ENCODE measurements at regions not wholly inside any gene's neighbourhood (a gene's known extent, or its start where the extent isn't known, plus 50 kb on each side); places are given as distances from the start of the nearest gene placed in this dataset.
"Not testable (repeated sequence)": the region's sequence is repeated elsewhere in the genome, so short reads cannot be mapped to it uniquely, and the experiment has no call there.

DNA sequence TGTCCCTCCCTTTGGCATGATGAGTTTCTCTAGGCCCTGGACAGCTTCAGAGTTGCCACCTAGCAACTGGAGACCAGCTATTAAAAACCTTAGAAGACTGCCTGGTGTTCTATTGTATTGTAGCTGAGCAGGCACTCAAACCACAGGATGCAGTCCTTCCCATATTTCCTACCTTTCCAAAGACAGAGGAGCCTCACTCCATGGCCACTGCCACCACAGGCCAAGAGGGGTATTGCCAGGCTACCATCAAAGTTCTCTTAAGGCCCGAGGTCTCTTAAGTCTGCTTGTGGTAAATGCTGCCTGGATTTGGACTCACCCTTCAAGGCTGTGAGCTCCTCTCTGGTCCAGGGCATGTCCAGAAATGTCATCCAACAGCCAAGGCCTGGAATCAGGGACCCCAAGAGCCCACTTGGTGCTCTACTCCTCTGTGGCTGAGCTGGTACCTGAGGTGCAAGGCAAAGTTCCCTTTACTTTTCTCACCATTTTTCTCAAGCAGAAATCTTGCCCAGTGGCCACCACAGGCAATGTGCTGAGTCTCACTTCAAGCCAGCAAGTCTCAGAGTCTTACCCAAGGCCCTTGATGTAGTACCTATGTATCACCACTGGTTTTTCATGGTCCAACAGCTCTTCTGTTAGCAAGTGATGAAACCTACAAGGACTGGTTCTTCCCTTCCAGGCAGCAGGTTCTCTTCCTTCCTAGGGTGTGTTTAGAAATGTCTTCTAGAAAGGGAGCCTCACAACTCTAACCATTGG is 269.4 kb downstream of the AMY1C start:
- no peak overlapping the region for H3K4me3 ChIP-seq (ENCODE audit: low read depth, low read length)

DNA sequence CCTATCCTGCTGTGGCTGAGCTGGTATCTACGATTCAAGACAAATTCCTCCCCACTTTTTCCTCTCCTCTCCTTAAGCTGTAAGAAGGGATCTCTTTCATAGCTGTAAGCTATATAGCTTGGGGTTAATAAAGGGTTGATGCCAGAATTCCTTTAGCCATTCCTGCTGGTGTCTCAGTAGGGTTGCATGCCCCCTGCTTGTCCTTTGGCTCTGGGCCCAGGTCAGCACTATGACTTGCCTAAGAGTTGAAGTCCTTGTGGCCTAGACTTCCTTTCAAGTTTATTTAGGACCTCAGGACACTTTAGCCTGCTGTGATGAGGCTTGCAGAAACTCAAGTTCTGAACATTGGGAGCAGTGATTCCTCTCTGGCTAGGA is 270.0 kb downstream of the AMY1C start:
- H3K4me3 ChIP-seq (ENCODE audit: low read depth, low read length), result no peak overlapping the region

DNA sequence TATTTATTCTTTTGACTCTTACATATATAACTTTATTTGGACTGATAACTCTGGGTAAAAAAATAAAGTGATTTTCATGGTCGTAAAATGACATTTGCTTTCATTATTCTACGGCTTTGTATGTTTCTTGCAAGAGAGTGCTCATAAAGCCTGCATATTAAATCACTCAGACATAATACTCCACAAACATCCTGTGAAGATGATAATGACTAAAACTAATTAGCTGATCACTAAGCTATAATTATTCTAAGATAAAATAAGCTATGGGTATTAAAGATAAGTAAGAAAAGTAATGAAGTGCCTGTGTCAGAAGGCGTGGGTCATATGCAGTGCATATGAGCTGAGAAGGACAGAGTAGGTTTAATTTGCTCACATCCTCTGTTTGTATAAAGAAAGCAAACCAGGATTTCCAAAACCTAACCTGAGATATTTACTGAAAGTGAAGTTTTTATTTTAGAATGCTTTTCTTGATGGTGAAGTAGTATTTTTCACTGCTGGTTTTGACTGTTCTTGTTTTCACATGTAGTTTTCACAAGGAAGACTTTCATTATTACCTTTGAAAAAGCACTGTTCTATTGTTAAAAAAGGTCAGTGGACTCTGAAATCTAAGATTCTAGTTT is 278.8 kb downstream of the AMY1C start:
- no peak overlapping the region for H3K4me3 ChIP-seq (ENCODE audit: low read depth, low read length)

DNA sequence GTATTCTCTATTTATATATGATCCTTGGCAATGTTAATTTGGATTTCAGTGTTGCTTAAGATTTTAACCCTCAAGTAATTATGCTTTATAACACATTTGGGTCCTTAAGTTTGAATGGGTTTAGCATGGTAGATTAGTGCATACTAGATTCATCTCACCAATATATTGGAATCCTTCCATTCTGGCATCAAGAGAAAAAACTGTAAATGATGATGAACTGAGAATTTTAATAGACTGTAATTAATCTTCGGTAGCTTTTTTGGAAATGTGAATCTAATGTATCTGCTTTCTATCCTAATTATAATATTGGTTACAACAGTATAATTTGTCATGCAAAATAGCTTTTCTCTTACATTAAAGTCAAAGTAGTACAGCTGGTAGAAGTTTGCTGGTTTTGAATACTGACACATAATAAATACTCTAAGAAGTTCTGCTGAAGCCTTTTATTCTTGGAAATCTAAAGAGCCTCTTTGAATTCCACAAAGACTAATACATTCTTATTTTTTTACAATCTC is 279.8 kb downstream of the AMY1C start:
- no peak overlapping the region for H3K4me3 ChIP-seq (ENCODE audit: low read depth, low read length)

DNA sequence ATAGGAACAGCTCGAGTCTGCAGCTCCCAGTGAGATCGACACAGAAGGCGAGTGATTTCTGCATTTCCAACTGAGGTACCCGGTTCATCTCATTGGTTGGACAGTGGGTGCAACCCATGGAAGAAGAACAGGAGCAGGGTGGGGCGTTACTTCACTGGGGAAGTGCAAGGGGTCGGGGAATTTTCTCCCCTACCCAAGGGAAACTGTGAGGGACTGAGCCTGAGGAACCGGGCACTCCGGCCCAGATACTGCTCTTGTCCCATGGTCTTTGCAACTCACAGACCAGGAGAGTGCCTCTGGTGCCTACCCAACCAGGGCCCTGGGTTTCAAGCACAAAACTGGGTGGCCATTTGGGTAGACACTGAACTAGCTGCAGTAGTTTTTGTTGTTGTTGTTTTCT is 307.1 kb downstream of the AMY1C start:
- no peak overlapping the region for H3K4me3 ChIP-seq (ENCODE audit: low read depth, low read length)

DNA sequence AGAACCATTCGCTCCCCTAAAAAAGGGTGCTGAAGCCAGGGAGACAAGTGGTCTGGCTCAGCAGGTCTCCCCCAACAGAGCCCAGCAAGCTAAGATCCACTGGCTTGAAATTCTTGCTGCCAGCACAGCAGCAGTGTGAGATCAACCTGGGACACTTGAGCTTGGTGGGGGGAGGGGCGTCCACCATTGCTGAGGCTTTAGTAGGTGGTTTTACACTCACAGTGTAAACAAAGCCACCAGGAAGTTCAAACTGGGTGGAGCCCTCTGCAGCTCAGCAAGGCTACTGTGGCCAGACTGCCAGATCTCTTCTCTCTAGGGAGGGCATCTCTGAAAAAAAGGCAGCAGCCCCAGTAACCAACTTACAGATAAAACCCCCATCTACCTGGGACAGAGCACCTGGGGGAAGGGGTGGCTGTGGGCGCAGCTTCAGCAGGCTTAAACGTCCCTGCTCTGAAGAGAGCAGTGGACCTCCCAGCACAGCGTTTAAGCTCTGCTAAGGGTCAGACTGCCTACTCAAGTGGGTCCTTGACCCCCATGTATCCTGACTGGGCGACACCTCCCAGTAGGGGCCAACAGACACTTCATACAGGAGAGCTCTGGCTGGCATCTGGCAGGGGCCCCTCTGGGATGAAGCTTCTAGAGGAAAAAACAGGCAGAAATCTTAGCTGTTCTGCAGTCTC is 307.7 kb downstream of the AMY1C start:
- not testable (repeated sequence) for H3K4me3 ChIP-seq (ENCODE audit: low read depth, low read length)

DNA sequence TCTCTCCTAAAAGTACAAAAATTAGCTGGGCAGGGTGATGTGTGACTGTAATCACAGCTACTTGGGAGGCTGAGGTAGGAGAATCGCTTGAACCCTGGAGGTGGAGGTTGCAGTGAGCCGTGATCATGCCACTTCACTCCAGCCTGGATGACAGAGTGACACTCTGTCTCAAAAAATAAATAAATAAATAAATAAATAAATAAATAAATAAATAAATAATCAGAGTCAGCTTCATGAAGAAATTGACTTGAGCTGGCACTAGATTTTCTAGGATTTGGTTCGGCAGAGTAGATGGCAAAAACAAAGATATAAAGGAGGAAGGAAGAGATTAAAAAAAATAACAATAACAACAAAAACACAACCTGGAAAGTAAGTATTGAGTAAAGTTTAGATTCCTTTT is 311.9 kb downstream of the AMY1C start:
- H3K4me3 ChIP-seq (ENCODE audit: low read depth, low read length), result not testable (repeated sequence)

DNA sequence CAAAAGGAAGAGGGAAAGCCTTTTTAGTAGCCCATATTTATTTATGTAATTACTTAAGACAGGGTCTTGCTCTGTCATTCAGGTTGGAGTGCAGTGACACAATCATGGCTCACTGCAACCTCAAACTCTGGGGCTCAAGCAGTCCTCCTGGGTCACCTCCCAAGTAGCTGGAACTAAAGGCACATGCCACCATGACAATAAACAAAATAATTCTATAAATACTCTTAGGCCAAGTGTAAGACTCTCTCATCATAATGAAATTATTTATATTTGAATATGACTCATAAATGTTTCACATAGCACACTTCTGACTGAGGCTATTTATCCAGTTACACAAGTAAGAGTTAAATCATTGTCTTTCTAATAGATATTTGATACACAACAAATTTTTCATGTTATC is 314.7 kb downstream of the AMY1C start:
- H3K4me3 ChIP-seq (ENCODE audit: low read depth, low read length), result no peak overlapping the region

DNA sequence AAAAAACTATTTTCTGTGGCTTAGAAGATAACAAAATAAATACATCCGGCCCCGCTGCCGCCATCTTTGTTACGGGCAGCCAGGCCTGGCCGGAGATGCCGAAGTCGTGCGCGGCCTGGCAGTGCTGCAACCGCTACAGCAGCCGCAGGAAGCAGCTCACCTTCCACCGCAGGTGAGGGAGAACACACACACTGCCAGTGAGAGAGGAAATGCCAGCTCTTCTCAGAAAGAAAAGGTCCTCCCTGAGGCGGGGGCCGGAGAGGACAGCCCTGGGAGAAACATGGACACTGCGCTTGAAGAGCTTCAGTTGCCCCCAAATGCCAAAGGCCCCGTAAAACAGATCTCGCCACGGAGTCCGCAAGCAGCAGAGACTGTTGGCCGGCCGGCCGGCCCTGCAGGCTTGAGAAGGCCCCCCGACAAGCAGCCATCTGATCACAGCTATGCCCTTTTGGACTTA is 323.2 kb downstream of the AMY1C start:
- H3K4me3 ChIP-seq (ENCODE audit: low read depth, low read length), result no peak overlapping the region

DNA sequence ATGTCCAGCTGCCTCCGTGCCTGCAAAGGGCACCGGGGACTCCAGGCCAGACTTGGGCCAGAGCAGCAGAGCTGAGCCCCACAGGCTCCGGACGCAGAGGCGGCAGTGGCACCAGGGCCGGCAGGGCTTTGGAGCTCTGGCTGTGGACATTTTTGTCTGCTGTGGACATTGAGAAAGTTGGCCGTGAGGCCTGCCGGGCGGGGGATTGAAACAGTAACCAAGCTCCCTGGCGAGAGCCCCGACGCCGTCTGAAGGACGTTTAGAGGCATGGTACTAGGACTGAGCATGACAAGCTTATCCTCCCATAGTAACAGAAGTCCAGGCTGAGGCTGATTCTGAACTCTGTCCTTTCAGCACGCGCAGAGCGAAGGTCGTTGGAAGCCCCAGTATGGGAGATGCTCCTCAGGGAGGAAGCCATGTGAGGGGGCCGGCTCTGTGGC is 323.8 kb downstream of the AMY1C start:
- H3K4me3 ChIP-seq (ENCODE audit: low read depth, low read length), result no peak overlapping the region

DNA sequence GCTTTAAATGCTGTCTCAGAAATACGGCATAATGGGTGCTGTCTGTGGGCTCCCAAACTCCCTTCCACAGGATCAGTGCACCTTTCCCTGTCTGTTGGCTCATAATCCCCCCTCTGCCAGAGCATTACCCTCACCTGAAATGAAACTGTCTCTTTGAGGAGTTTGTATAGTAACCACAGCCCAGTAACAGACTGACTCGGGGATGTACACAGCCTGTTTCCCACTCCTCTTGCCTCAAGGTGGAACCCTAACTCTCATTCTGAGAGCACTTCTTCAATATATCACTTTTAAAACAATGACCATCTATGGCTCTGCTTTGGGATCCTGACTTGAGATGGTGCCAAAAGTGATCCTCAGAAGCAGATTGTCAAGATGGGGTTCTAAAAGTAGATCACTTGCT is 332.5 kb downstream of the AMY1C start:
- no peak overlapping the region for H3K4me3 ChIP-seq (ENCODE audit: low read depth, low read length)

DNA sequence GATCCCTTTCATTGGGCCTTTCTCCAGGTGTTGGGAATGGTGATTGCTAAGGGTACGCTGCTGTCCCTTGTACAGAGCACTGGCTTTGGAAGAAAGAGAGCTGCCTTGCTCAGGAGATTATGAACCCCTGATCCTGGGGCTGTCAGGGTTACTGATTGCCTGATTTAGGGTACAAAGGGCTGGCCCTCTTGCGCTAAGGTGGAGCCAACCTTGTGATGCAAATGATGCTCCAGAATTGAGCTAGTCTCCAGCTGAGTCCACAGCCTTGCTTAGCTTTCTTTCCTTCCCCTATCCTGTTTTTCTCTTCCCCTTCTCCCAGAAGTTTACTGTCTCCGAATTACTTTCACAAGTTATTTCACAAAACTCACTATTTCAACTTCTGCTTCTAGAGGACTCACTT is 334.7 kb downstream of the AMY1C start:
- H3K4me3 ChIP-seq (ENCODE audit: low read depth, low read length), result no peak overlapping the region

DNA sequence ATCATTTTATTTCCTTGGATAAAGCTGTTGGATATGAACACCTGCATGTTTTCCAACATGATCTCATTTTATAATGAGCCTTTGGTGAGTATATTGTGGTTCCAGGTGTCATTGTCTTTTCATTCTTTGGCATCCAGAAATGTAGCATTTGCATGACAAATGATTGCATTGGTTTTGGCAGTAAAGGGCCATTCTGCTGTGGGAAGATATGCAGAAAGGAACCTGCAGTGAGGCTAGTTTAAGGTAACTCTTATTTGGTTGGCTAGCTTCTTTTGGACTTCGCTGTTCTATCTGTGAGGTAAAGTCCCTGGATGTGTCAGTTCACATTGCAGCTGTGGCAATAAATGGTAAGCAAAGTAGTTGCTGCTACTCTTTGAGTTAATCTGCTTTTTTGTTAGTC is 343.0 kb downstream of the AMY1C start:
- H3K4me3 ChIP-seq (ENCODE audit: low read depth, low read length), result no peak overlapping the region

DNA sequence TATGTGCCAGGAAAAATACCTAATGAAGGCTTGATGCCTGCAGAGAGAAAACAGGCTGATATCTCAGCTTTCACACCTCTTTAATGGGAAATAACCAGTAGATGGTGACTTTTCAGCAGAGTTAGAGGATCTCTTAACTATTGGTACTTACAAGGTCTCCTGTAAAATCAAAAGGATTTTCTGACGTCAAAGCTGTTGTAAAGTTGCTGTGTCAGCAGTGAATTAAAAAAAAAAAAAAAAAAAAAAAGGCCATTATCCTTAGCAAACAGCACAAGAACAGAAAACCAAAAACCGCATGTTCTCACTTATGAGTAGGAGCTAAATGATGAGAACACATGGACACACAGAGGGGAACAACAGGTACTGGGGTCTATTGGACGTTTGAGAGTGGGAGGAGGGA is 349.1 kb downstream of the AMY1C start:
- no peak overlapping the region for H3K4me3 ChIP-seq (ENCODE audit: low read depth, low read length)

DNA sequence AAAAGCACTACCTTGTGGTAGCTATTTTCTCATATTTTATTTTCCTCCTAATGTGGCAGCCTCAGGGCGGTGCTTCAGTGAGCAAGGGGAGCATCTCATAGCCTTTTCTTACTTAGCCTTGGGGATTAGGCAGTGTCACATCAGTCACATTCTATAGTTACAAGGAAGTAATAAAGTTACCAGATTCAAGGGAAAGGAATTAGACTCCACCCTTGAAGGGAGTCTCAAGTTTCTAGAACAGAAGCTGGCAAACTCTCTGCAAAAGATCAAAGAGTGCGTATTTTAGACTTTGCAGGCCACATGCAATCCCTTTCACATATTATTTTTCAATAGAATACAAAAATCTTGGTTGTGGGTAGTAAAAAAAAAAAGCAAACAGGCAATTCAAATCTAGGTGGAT is 350.4 kb downstream of the AMY1C start:
- H3K4me3 ChIP-seq (ENCODE audit: low read depth, low read length), result no peak overlapping the region

DNA sequence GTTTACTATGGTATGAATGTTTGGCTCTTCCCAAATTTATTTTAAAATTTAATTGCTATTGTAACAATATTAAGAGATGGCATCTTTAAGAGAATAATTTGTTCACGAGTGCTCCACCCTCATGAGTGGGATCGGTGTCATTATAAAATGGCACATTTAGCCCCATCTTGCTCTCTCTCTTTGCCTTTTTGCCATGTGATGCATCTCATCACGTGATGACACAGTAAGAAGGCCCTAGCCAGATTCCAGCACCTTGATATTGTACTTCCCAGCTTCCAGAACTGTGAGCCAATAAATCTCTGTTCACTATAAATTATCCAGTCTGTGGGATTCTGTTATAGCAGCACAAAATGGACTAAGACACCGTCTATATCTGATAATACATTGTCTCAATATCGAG is 355.8 kb downstream of the AMY1C start:
- no peak overlapping the region for H3K4me3 ChIP-seq (ENCODE audit: low read depth, low read length)

DNA sequence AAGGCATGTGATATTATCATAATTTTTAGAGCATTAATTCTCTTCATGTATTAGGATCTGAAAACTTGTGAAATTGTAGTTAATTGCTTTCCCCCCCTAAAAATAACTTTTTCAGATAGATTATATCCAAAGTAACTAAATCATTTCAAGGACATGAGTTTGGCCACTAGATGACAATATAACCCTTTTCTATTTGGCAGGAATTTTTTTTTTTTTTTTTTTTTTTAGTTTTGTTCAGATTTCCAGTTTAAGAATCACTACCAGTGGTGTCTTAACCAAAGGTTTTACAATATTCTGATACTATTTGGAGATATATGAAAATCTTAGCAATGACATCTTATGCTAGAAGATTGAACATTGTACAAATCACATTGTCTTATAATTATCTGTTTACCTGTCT is 370.8 kb downstream of the AMY1C start:
- H3K4me3 ChIP-seq (ENCODE audit: low read depth, low read length), result no peak overlapping the region

DNA sequence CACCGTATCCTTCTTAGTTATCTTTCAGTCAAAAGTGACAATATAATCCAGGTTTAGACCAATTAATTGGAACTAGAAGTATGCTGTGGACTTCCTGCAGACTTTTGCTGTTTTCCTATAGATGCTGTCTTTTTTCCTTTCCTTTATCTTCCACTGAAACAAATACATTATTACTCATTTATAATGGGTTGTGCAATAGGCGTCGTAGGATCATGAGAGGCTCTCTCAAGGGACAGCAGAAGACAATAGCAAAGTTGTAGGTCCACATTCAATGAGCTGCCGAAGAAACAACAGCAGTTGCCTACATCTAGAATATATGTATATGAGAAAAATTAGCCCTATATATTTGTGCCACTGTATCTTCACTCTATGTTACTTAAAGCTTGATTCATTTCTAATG is 371.6 kb downstream of the AMY1C start:
- H3K4me3 ChIP-seq (ENCODE audit: low read depth, low read length), result no peak overlapping the region

DNA sequence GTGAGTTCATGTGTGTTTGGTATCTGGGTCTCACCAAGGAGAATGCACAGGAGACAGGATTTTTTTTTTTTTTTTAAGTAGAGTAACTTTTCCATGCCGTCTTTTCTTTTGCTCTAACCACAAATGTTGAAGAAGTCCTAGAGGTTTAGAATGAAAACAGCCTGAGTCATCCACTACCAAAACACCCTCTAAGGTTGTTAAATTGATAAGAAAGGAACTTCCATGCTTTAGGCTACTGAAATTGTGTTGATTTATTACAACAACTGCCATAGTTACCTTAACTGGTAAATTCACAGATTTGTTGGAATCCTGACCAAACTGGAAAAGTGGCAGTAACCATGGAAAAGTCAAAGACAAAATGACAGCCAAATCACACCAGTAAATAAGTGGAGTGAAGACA is 375.6 kb downstream of the AMY1C start:
- no peak overlapping the region for H3K4me3 ChIP-seq (ENCODE audit: low read depth, low read length)

DNA sequence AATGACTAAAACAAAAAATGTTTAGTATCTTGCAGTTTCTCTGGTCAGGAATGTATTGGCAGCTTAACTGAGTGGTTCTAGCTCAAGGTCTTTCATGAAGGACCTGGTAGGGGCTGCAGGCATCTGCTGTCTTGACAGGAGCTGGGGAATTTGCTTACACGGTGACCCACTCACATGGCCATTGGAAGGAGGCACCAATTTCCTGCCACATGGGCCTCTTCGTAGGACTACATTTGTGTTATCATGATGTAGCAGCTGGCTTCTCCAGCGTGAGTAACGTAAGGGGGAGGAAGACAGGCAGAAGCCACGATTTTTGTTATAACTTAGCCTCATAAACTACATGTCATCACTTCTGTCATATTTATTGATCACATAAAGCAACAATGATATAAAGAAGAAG is 376.3 kb downstream of the AMY1C start:
- H3K4me3 ChIP-seq (ENCODE audit: low read depth, low read length), result no peak overlapping the region

DNA sequence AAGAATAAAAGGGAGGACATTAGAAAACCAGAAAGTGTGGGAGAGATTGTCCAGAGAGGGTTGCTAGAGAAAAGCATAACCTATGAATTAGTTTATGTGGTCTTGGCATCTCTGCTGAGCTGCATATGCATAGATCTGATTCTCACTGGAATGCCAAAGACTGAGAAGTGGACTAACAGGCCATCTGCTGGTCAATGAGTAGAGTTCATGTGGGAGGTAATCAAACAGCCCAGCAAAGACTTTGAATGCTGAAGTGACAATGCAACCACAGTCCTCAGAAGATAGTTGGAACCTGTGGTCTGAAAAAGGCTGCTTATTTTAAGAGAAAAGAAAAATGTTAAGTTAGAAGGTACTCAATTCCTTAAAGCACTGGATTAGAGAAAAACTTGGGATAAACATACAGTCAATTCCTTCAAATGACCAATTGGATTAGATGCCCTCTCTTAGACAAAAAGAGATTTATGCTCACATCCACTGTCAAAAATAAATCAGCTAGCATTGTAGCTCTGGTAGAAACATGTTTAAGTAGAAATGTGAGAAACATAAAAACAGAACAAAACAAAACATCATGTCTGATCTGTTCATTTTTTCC is 382.8 kb downstream of the AMY1C start:
- H3K4me3 ChIP-seq (ENCODE audit: low read depth, low read length), result no peak overlapping the region

DNA sequence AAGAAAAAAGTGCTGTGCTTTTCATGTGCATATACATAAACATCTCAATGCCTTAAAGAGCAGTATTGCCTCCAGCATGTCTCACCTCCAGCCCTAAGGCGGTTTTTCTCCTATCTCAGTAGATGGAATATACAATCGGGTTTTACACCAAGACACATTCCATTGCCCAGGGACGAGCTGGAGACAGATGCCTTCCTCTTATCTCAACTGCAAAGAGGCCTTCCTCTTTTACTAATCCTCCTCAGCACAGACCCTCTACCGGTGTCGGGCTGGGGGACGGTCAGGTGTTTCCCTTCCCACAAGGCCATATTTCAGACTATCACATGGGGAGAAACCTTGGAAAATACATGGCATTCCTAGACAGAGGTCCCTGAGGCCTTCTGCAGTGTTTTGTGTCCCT is 385.3 kb downstream of the AMY1C start:
- H3K4me3 ChIP-seq (ENCODE audit: low read depth, low read length), result not testable (repeated sequence)
